ENCODE measurements at regions not wholly inside any gene's neighbourhood (a gene's known extent, or its start where the extent isn't known, plus 50 kb on each side); places are given as distances from the start of the nearest gene placed in this dataset.

- no peak for DNase-seq
- ATAC-seq = no peak
- Histone ChIP-seq H3K4me1 (peaks cover 0 to under 1% (median 0%) of the 10 kb centered on the region in 4 donors), H3K4me3 (no peak overlapping the region), H3K9me3 (no peaks in the 10 kb centered on the region), H3K27me3 (no peaks in the 10 kb centered on the region), H3K27ac (no peak overlapping the region), H3K36me3 (no peaks in the 10 kb centered on the region)
- TF ChIP-seq CTCF (IDR thresholded peaks at IDR 0.05) = no peak
- TF ChIP-seq POLR2A (IDR thresholded peaks at IDR 0.05) = no peak
- intact Hi-C loops (cut with DNase I) = no loop called here
- WGBS (ENCODE audit: insufficient coverage, low coverage, low lambda C conversion rate, missing lambda C conversion rate) = 100% methylated on average over 1 of the region's 3 CpGs
These were observed 293.6 kb downstream of the ACTL7B start for GRCh38 chr9:108562176-108562575.

- H3K36me3 ChIP-seq = no peaks in the 10 kb centered on the region
- no peak for ATAC-seq
- H3K27ac ChIP-seq = no peak overlapping the region
- TF ChIP-seq CTCF (IDR thresholded peaks at IDR 0.05) (no peak), POLR2A (IDR thresholded peaks at IDR 0.05) (no peak)
- WGBS (ENCODE audit: insufficient coverage, low coverage, low lambda C conversion rate, missing lambda C conversion rate) = 74% methylated on average over 2 of the region's 2 CpGs
- intact Hi-C loops (cut with DNase I) = loop anchor here in 1 of 2 donors (10.0 kb wide), 1 partner anchor 1085 kb away; no protein-coding TSS in a partner anchor
- H3K4me1 ChIP-seq = no peaks in the 10 kb centered on the region
- no peak for DNase-seq
- no peak overlapping the region for H3K4me3 ChIP-seq
- no peaks in the 10 kb centered on the region for H3K27me3 ChIP-seq
- H3K9me3 ChIP-seq = no peaks in the 10 kb centered on the region
These were observed 296.4 kb downstream of the ACTL7B start for GRCh38 chr9:108559432-108559831.

- H3K36me3 ChIP-seq = no peaks in the 10 kb centered on the region
- no peak overlapping the region for H3K4me3 ChIP-seq
- H3K4me1 ChIP-seq = no peaks in the 10 kb centered on the region
- H3K27ac ChIP-seq = no peak overlapping the region
- DNase-seq (no peak), ATAC-seq (no peak)
- no peaks in the 10 kb centered on the region for H3K9me3 ChIP-seq
- TF ChIP-seq POLR2A (IDR thresholded peaks at IDR 0.05) (no peak), CTCF (IDR thresholded peaks at IDR 0.05) (no peak)
- intact Hi-C loops (cut with DNase I) = loop anchor here in 1 of 2 donors (10.0 kb wide), 1 partner anchor 1080 kb away; no protein-coding TSS in a partner anchor
- WGBS (ENCODE audit: insufficient coverage, low coverage, low lambda C conversion rate, missing lambda C conversion rate) = 80% methylated on average over 3 of the region's 3 CpGs
- no peaks in the 10 kb centered on the region for H3K27me3 ChIP-seq
These were observed 301.0 kb downstream of the ACTL7B start for GRCh38 chr9:108554831-108555230.

GRCh38 chr9:108553111-108553635 is 302.6 kb downstream of the ACTL7B start:
- ATAC-seq (no peak), DNase-seq (no peak)
- TF ChIP-seq CTCF (IDR thresholded peaks at IDR 0.05) (no peak), POLR2A (IDR thresholded peaks at IDR 0.05) (no peak)
- H3K4me3 ChIP-seq = no peak overlapping the region
- no peaks in the 10 kb centered on the region for H3K36me3 ChIP-seq
- WGBS (ENCODE audit: insufficient coverage, low coverage, low lambda C conversion rate, missing lambda C conversion rate) = 29% methylated on average over 1 of the region's 2 CpGs
- intact Hi-C loops (cut with DNase I) = loop anchor here in 1 of 2 donors (10.0 kb wide), 1 partner anchor 1078 kb away; no protein-coding TSS in a partner anchor
- H3K27me3 ChIP-seq = no peaks in the 10 kb centered on the region
- no peaks in the 10 kb centered on the region for H3K9me3 ChIP-seq
- no peak overlapping the region for H3K27ac ChIP-seq
- no peaks in the 10 kb centered on the region for H3K4me1 ChIP-seq

Measured in right lobe of liver (tissue), 6 donors.